ENCODE measurements at regions not wholly inside any gene's neighbourhood (a gene's known extent, or its start where the extent isn't known, plus 50 kb on each side); places are given as distances from the start of the nearest gene placed in this dataset.

DNA sequence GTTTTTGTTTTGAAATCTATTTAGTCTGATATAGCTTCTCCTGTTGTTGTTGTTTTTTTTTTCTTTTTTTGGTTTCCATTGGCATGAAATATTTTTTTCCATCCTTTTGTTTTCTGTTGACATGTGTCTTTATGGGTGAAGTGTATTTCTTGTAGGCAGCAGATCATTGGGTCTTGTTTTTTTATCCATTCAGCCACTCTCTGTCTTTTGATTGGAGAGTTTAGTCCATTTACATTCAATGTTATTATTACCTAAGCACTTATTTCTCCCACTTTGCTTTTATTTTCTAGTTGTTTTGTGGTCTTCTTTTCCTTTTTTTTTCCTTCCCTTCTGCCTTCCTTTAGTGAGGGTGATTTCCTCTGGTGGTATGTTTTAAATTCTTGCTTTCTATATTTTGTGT lies 193.6 kb upstream of the TMEM260 start:
- Mint-ChIP-seq H3K27me3 (ENCODE audit: low read depth) (no peaks in the 10 kb centered on the region), H3K27ac (ENCODE audit: unreplicated experiment) (no peak overlapping the region), H3K9me3 (peaks cover 17% of the 10 kb centered on the region), H3K36me3 (ENCODE audit: low read depth) (peaks cover 6% of the 10 kb centered on the region), H3K4me3 (no peak overlapping the region), H3K4me1 (no peaks in the 10 kb centered on the region)
- DNase-seq (ENCODE audit: low read depth, low spot score): no peak
- no peak for TF ChIP-seq CTCF (conservative IDR thresholded peaks at IDR 0.05)

DNA sequence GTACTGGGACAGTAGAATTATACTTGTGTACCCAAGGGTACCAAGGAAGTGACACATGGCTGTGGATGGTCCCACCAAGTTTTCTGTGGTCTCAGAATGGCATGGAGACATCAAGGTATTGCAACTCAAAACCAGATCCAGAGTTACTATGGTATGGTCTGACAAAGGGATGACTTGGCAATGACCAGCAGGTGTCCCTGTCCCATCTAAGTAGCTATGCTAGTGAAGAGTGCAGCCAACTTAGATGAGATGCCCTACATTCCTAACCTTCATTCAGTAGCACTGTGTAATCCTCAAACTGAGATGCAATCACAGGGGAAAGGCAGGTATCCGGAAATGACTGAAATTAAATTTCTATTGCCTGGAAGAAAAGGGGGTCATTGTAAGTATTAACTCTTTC lies 188.7 kb upstream of the TMEM260 start:
- H3K4me3 Mint-ChIP-seq: no peak overlapping the region
- H3K27me3 Mint-ChIP-seq (ENCODE audit: low read depth): no peaks in the 10 kb centered on the region
- peaks cover 15% of the 10 kb centered on the region for H3K9me3 Mint-ChIP-seq
- H3K36me3 Mint-ChIP-seq (ENCODE audit: low read depth): peaks cover 2% of the 10 kb centered on the region
- H3K4me1 Mint-ChIP-seq: no peaks in the 10 kb centered on the region
- H3K27ac Mint-ChIP-seq (ENCODE audit: unreplicated experiment): no peak overlapping the region
- no peak for DNase-seq (ENCODE audit: low read depth, low spot score)
- no peak for TF ChIP-seq CTCF (conservative IDR thresholded peaks at IDR 0.05)

DNA sequence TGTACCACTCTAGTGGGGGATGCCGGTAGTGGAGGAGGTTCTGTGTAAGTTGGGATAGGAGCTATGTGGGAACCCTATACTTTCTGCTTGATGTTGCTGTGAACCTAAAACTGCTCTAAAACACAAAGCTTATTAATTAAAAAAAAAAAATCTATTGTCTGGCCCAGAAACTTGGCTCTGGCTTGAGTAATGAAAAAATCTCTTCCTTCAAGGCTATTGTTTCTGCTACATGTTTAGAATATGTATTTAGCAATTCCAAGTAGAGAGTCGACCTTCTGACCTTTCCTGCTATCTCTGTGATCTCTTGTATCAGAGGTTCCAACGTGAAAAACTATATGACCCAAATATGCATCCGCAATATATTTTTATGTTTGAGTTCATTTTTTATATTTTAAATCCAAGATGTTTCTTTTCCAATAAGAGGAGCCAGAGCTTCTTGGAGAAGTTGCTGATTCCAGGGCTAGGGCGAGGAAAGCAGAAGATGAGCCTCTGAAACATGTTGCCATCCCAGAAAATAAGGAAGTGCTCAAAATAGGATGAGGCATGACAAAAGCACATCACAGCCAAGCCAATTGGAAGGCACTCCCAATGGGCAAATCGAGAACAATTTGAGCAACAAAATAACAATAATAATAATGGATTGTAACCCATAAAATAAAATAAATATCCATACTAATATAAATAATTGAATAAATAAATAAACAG lies 184.6 kb upstream of the TMEM260 start:
- H3K9me3 Mint-ChIP-seq: peaks cover 7% of the 10 kb centered on the region
- H3K4me1 Mint-ChIP-seq: no peaks in the 10 kb centered on the region
- no peak overlapping the region for H3K4me3 Mint-ChIP-seq
- TF ChIP-seq CTCF (conservative IDR thresholded peaks at IDR 0.05): no peak
- no peak for DNase-seq (ENCODE audit: low read depth, low spot score)
- H3K27me3 Mint-ChIP-seq (ENCODE audit: low read depth): no peaks in the 10 kb centered on the region
- no peaks in the 10 kb centered on the region for H3K36me3 Mint-ChIP-seq (ENCODE audit: low read depth)
- H3K27ac Mint-ChIP-seq (ENCODE audit: unreplicated experiment): no peak overlapping the region

GRCh38 chr14:56400109-56400825 lies 179.3 kb upstream of the TMEM260 start:
- Mint-ChIP-seq H3K36me3 (ENCODE audit: low read depth) (peaks cover 4% of the 10 kb centered on the region), H3K27ac (ENCODE audit: unreplicated experiment) (no peak overlapping the region), H3K9me3 (peaks cover 8% of the 10 kb centered on the region), H3K4me1 (no peaks in the 10 kb centered on the region), H3K27me3 (ENCODE audit: low read depth) (no peaks in the 10 kb centered on the region), H3K4me3 (no peak overlapping the region)
- no peak for DNase-seq (ENCODE audit: low read depth, low spot score)
- no peak for TF ChIP-seq CTCF (conservative IDR thresholded peaks at IDR 0.05)

DNA sequence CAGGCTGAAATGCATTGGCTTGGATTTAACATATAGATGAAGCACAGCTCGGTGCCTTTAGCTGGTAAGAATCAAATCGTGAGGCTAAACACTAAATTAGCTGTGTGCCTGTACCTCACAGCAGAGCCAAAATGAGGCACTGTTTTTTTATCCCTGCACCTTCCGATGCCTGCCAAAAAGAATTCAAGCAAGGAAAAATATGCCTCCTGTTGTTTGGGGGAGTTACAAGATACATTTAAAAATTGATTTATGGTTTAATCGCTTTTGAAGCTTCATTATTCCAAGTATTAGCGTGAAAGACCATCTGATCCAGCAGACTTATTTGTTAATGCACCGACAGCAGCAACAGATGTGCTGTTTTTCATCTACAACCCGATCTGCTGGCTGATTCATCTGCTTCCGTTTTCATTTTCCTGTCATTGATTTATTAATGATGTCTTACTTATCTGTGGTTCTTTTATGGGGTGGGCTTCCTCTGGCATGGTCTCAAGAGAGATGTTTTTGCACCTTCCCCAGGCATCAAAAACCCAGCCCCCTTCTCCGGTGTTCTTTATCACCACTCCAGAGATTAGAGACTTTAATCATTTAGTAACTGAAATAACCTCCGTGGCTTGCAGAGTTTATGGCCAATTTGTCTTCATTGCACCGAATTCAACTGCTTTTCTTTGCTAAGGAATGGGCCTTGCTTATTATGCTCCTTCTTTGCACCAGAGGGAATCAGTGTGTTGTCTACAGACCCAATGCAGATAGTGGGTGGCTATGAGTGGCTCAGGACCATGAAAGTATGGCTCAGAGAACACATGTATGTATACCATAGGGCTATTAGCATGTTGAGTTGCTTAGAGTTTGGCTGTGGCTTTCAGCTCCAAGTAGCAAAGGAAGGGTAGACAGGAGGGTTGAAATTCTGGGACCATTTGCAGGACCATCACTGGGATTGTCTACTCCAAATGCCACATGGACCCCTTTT lies 166.8 kb upstream of the TMEM260 start:
- H3K9me3 Mint-ChIP-seq: peaks cover 8% of the 10 kb centered on the region
- DNase-seq (ENCODE audit: low read depth, low spot score): no peak
- no peaks in the 10 kb centered on the region for H3K27me3 Mint-ChIP-seq (ENCODE audit: low read depth)
- H3K4me3 Mint-ChIP-seq: no peak overlapping the region
- H3K27ac Mint-ChIP-seq (ENCODE audit: unreplicated experiment): no peak overlapping the region
- H3K36me3 Mint-ChIP-seq (ENCODE audit: low read depth): no peaks in the 10 kb centered on the region
- H3K4me1 Mint-ChIP-seq: no peaks in the 10 kb centered on the region
- no peak for TF ChIP-seq CTCF (conservative IDR thresholded peaks at IDR 0.05)
